ENCODE measurements at regions not wholly inside any gene's neighbourhood (a gene's known extent, or its start where the extent isn't known, plus 50 kb on each side); places are given as distances from the start of the nearest gene placed in this dataset.

GRCh38 chr4:124025428-124025827, 628.8 kb downstream of the SPRY1 start:
- TF ChIP-seq GATA3 (IDR thresholded peaks at IDR 0.05; ENCODE audit: low read depth, low read length), result no peak
- no peak for TF ChIP-seq GATA2 (IDR thresholded peaks at IDR 0.05; ENCODE audit: low read depth, low read length)

All from SH-SY5Y (cell line).